ENCODE measurements at regions not wholly inside any gene's neighbourhood (a gene's known extent, or its start where the extent isn't known, plus 50 kb on each side); places are given as distances from the start of the nearest gene placed in this dataset.
"Not testable (repeated sequence)": the region's sequence is repeated elsewhere in the genome, so short reads cannot be mapped to it uniquely, and the experiment has no call there.

- no peaks in the 10 kb centered on the region for H3K27me3 ChIP-seq (ENCODE audit: insufficient read depth in 3 of 3, low read length in 2 of 3)
- no peak for DNase-seq
- H3K27ac ChIP-seq = no peak overlapping the region
- H3K9me3 ChIP-seq = no peaks in the 10 kb centered on the region
- peaks cover 3% of the 10 kb centered on the region for H3K4me1 ChIP-seq
- ATAC-seq = no peak
- TF ChIP-seq CTCF (IDR thresholded peaks at IDR 0.05) = no peak
- intact Hi-C loops (cut with DNase I) = no loop called here
- 94 to 95% (median 95%) methylated on average over 4 of the region's 4 CpGs for WGBS, 3 donors
- H3K36me3 ChIP-seq (ENCODE audit: insufficient read depth in 1 of 2, low read depth in 1 of 2) = no peaks in the 10 kb centered on the region
- H3K4me3 ChIP-seq = no peak overlapping the region
These were observed 109.0 kb downstream of the ANXA3 start for GRCh38 chr4:78660559-78660958.

GRCh38 chr4:78661086-78661690, 109.6 kb downstream of the ANXA3 start:
- no peaks in the 10 kb centered on the region for H3K36me3 ChIP-seq (ENCODE audit: insufficient read depth in 1 of 2, low read depth in 1 of 2)
- peaks cover 3% of the 10 kb centered on the region for H3K4me1 ChIP-seq
- ATAC-seq (peak in 1 of 4 donors; percentile 48), DNase-seq (no peak)
- H3K9me3 ChIP-seq = no peaks in the 10 kb centered on the region
- no peaks in the 10 kb centered on the region for H3K27me3 ChIP-seq (ENCODE audit: insufficient read depth in 3 of 3, low read length in 2 of 3)
- WGBS, 3 donors = 49 to 81% (median 64%) methylated on average over 3 of the region's 3 CpGs
- intact Hi-C loops (cut with DNase I) = no loop called here
- peak overlapping the region; percentile 43 for H3K27ac ChIP-seq
- no peak overlapping the region for H3K4me3 ChIP-seq
- no peak for TF ChIP-seq CTCF (IDR thresholded peaks at IDR 0.05)

DNA sequence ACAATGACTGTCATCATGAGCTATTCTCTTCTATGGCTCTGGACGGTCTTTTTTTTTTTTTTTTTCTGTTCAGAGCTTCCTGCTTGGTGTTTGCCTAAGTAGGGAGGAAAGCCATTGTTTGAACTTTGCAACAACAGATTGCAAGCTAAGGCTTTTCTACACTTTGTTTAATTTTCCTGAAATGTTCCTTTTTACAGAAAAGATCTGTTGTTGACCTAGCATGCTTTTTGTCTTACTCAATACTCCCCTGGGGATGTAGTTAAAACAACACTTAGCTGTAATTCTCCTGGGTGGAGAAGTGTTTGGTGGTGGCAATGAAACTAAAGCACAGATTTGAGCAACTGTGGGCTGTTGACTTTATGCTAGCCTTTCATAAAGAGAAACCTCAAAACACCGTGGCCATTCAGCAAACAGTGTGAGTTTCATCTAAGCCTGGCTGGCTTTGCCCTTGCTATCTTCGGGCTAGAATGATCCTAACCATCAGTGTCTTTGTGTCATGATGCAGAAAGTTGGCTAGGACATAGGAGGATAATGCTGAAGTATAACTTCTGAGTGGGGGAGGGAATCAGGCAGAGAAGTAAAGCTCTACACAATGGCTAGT, 110.5 kb downstream of the ANXA3 start:
- H3K27me3 ChIP-seq (ENCODE audit: insufficient read depth in 3 of 3, low read length in 2 of 3) = no peaks in the 10 kb centered on the region
- ATAC-seq (peak in 2 of 4 donors; percentile 41 to 59), DNase-seq (no peak)
- TF ChIP-seq CTCF (IDR thresholded peaks at IDR 0.05) = no peak
- H3K4me3 ChIP-seq = no peak overlapping the region
- H3K4me1 ChIP-seq = peaks cover 3% of the 10 kb centered on the region
- intact Hi-C loops (cut with DNase I) = no loop called here
- no peaks in the 10 kb centered on the region for H3K36me3 ChIP-seq (ENCODE audit: insufficient read depth in 1 of 2, low read depth in 1 of 2)
- no peaks in the 10 kb centered on the region for H3K9me3 ChIP-seq
- peak overlapping the region; percentile 54 for H3K27ac ChIP-seq
- WGBS, 3 donors = 24 to 34% (median 29%) methylated on average over 3 of the region's 3 CpGs

DNA sequence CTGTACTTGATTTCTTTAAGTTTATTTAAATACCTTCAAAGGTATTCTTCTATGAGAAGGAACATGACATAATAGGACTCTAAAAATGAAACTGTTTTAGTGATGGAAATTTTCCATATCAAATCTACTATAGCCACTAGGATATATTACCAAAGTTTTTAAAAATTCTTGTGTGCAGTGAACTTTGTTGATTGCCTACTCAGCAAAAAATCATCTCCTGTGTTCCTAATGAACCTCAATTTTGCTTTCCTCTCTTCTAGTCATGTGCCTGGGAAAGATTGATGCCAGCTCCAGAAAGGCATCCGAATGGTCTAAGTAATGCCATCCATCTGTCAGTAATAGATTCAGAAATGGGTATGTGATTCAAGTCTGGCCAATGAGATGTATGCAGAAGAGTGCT, 111.1 kb downstream of the ANXA3 start:
- Histone ChIP-seq H3K27me3 (ENCODE audit: insufficient read depth in 3 of 3, low read length in 2 of 3) (no peaks in the 10 kb centered on the region), H3K36me3 (ENCODE audit: insufficient read depth in 1 of 2, low read depth in 1 of 2) (no peaks in the 10 kb centered on the region), H3K27ac (peak overlapping the region; percentile 54), H3K4me1 (peaks cover 8% of the 10 kb centered on the region), H3K9me3 (no peaks in the 10 kb centered on the region), H3K4me3 (no peak overlapping the region)
- WGBS, 3 donors = 54 to 76% (median 64%) methylated on average over 1 of the region's 1 CpG
- no peak for ATAC-seq
- TF ChIP-seq CTCF (IDR thresholded peaks at IDR 0.05) = no peak
- intact Hi-C loops (cut with DNase I) = no loop called here
- no peak for DNase-seq

DNA sequence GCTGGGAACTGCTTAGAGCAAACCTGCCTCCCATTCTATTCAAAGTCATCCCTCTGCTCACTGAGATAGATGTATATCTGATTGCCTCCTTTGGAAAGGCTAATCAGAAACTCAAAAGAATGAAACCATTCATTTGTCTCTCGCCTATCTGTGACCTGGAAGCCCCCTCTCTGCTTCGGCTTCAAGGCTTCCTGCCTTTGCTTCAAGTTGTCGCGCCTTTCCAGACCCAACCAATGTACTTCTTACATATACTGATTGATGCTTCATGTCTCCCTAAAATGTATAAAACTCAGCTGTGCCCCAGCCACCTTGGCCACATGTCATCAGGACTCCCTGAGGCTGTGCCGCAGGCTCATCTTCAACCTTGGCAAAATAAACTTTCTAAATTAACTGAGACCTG, 111.9 kb upstream of the BMP2K start:
- intact Hi-C loops (cut with DNase I); H3K9me3 ChIP-seq; ATAC-seq; H3K27me3 ChIP-seq (ENCODE audit: insufficient read depth in 3 of 3, low read length in 2 of 3); H3K36me3 ChIP-seq (ENCODE audit: insufficient read depth in 1 of 2, low read depth in 1 of 2); H3K4me3 ChIP-seq; H3K27ac ChIP-seq; H3K4me1 ChIP-seq; DNase-seq: not testable (repeated sequence)
- WGBS, 3 donors = 93 to 97% (median 94%) methylated on average over 5 of the region's 5 CpGs
